ENCODE measurements at regions not wholly inside any gene's neighbourhood (a gene's known extent, or its start where the extent isn't known, plus 50 kb on each side); places are given as distances from the start of the nearest gene placed in this dataset.
"Not testable (repeated sequence)": the region's sequence is repeated elsewhere in the genome, so short reads cannot be mapped to it uniquely, and the experiment has no call there.

DNA sequence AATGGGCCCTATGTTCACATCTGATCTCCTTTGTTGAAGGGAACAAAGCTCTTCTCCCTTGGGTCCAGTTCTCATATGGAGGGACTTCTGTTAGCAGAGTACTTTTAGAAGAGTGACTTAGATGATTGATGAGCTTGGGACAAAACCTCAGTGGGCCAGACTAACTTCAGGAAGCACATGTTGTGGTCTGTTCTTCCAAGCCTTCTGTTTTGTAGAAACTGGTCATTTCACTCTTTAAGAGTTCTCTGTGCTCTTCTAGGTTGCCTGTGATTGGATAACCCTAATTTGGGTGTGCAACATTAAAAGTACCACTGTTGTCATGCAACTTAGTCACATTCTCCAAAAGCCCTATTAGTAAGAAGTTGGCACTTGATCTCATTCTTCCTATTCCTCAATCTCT lies 183.5 kb upstream of the ACO1 start:
- Mint-ChIP-seq H3K27ac (ENCODE audit: unreplicated experiment) (no peak overlapping the region), H3K36me3 (ENCODE audit: insufficient read depth, unreplicated experiment) (no peaks in the 10 kb centered on the region), H3K4me3 (ENCODE audit: unreplicated experiment) (no peak overlapping the region), H3K9me3 (ENCODE audit: unreplicated experiment) (no peaks in the 10 kb centered on the region), H3K27me3 (ENCODE audit: insufficient read depth, unreplicated experiment) (no peaks in the 10 kb centered on the region), H3K4me1 (ENCODE audit: low read depth, unreplicated experiment) (no peaks in the 10 kb centered on the region)
- CTCF ChIA-PET: no interaction called here
- H3K27me3 ChIP-seq (replicated peaks; ENCODE audit: control insufficient read depth, insufficient read depth, low read length): no peaks in the 10 kb centered on the region
- TF ChIP-seq, protein P1, sequence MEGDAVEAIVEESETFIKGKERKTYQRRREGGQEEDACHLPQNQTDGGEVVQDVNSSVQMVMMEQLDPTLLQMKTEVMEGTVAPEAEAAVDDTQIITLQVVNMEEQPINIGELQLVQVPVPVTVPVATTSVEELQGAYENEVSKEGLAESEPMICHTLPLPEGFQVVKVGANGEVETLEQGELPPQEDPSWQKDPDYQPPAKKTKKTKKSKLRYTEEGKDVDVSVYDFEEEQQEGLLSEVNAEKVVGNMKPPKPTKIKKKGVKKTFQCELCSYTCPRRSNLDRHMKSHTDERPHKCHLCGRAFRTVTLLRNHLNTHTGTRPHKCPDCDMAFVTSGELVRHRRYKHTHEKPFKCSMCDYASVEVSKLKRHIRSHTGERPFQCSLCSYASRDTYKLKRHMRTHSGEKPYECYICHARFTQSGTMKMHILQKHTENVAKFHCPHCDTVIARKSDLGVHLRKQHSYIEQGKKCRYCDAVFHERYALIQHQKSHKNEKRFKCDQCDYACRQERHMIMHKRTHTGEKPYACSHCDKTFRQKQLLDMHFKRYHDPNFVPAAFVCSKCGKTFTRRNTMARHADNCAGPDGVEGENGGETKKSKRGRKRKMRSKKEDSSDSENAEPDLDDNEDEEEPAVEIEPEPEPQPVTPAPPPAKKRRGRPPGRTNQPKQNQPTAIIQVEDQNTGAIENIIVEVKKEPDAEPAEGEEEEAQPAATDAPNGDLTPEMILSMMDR (IDR thresholded peaks at IDR 0.05; ENCODE audit: insufficient read depth in 1 of 2, low read depth in 1 of 2, low read length in 1 of 2, severe bottlenecking in 1 of 2, unreplicated experiment in 1 of 2): no peak
- BruUV-seq (replicated peaks): no TSS peak
- intact Hi-C loops (cut with micrococcal nuclease; ENCODE audit: unreplicated experiment): no loop called here
- POLR2A ChIA-PET: no interaction called here
- H3K4me3 ChIP-seq (ENCODE audit: low read depth, low read length): no peak overlapping the region
- no peak for DNase-seq
- no peaks in the 10 kb centered on the region for H3K9me3 ChIP-seq
- H3K36me3 ChIP-seq (ENCODE audit: control insufficient read depth, insufficient read depth, low read length): no peaks in the 10 kb centered on the region
- H3K4me1 ChIP-seq: no peaks in the 10 kb centered on the region

DNA sequence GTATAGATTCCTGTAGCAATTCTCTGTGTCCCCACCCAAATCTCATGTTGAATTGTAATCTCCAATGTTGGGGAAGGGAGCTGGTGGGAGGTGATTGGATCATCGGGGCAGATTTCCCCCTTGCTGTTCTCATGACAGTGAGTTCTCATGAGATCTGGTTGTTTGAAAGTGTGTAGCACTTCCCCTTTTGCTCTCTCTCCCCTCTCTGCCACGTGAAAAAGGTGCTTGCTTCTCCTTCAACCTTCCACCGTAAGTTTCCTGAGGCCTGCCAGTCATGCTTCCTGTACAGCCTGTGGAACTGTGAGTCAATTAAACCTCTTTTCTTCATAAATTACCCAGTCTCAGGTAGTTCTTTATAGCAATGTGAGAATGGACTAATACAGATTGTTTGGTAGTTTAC lies 175.3 kb upstream of the ACO1 start:
- H3K4me1 Mint-ChIP-seq (ENCODE audit: low read depth, unreplicated experiment); H3K27ac Mint-ChIP-seq (ENCODE audit: unreplicated experiment); H3K4me3 Mint-ChIP-seq (ENCODE audit: unreplicated experiment); H3K36me3 ChIP-seq (ENCODE audit: control insufficient read depth, insufficient read depth, low read length); DNase-seq; H3K4me3 ChIP-seq (ENCODE audit: low read depth, low read length); H3K4me1 ChIP-seq; H3K9me3 Mint-ChIP-seq (ENCODE audit: unreplicated experiment); BruUV-seq (replicated peaks); CTCF ChIA-PET; POLR2A ChIA-PET; H3K27me3 ChIP-seq (replicated peaks; ENCODE audit: control insufficient read depth, insufficient read depth, low read length); H3K9me3 ChIP-seq; H3K36me3 Mint-ChIP-seq (ENCODE audit: insufficient read depth, unreplicated experiment); H3K27me3 Mint-ChIP-seq (ENCODE audit: insufficient read depth, unreplicated experiment); intact Hi-C loops (cut with micrococcal nuclease; ENCODE audit: unreplicated experiment): not testable (repeated sequence)

DNA sequence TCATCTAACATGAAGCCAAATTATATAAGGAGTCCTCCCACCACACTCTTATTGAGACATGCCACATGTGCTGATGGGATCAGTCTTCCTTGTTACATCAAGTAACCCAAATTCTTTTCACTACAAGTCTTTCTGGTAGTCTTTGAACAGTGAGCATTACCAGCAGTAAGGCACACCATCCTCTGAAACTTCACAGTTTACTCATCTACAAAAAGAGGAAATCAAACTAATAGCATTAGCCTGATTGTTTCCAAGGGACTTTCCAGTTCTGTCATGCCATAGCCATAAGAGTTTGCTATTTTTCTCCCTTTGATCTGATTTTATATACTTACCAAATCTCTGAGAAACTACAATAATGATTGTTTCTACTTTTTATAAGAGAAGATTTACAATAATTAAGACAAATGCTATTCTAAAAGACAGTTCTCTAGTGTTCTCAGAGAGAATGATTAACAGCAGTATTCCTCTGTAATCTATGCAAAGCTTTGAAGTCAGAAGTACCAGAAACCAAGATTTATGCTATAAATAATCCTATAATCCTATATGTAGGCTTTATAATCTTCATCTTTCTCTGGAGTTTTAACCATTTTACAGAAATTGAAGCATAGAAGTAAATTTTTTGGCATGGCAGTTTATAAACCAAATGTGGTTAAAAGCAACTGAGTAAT lies 166.2 kb upstream of the ACO1 start:
- peaks cover 7% of the 10 kb centered on the region for H3K27me3 Mint-ChIP-seq (ENCODE audit: insufficient read depth, unreplicated experiment)
- DNase-seq: no peak
- peak overlapping the region; percentile 25 for H3K4me3 Mint-ChIP-seq (ENCODE audit: unreplicated experiment)
- TF ChIP-seq, protein P1 (IDR thresholded peaks at IDR 0.05; ENCODE audit: insufficient read depth in 1 of 2, low read depth in 1 of 2, low read length in 1 of 2, severe bottlenecking in 1 of 2, unreplicated experiment in 1 of 2): no peak
- no peaks in the 10 kb centered on the region for H3K9me3 Mint-ChIP-seq (ENCODE audit: unreplicated experiment)
- ChIA-PET CTCF (no interaction called here), POLR2A (no interaction called here)
- Histone ChIP-seq H3K4me1 (no peaks in the 10 kb centered on the region), H3K9me3 (no peaks in the 10 kb centered on the region), H3K4me3 (ENCODE audit: low read depth, low read length) (no peak overlapping the region), H3K36me3 (ENCODE audit: control insufficient read depth, insufficient read depth, low read length) (no peaks in the 10 kb centered on the region), H3K27me3 (replicated peaks; ENCODE audit: control insufficient read depth, insufficient read depth, low read length) (no peaks in the 10 kb centered on the region)
- H3K36me3 Mint-ChIP-seq (ENCODE audit: insufficient read depth, unreplicated experiment): no peaks in the 10 kb centered on the region
- no TSS peak for BruUV-seq (replicated peaks)
- H3K27ac Mint-ChIP-seq (ENCODE audit: unreplicated experiment): no peak overlapping the region
- intact Hi-C loops (cut with micrococcal nuclease; ENCODE audit: unreplicated experiment): no loop called here
- H3K4me1 Mint-ChIP-seq (ENCODE audit: low read depth, unreplicated experiment): no peaks in the 10 kb centered on the region

- DNase-seq: no peak
Observed at GRCh38 chr9:32220750-32221149, 163.7 kb upstream of the ACO1 start.

More at GRCh38 chr9:32220750-32221149, 163.7 kb upstream of the ACO1 start:
- Histone ChIP-seq H3K4me1 (no peaks in the 10 kb centered on the region), H3K9me3 (no peaks in the 10 kb centered on the region), H3K36me3 (ENCODE audit: control insufficient read depth, insufficient read depth, low read length) (no peaks in the 10 kb centered on the region), H3K27me3 (replicated peaks; ENCODE audit: control insufficient read depth, insufficient read depth, low read length) (no peaks in the 10 kb centered on the region), H3K4me3 (ENCODE audit: low read depth, low read length) (no peak overlapping the region)
- ChIA-PET CTCF (no interaction called here), POLR2A (no interaction called here)
- no peak overlapping the region for H3K27ac Mint-ChIP-seq (ENCODE audit: unreplicated experiment)
- BruUV-seq (replicated peaks): no TSS peak
- no peaks in the 10 kb centered on the region for H3K9me3 Mint-ChIP-seq (ENCODE audit: unreplicated experiment)
- intact Hi-C loops (cut with micrococcal nuclease; ENCODE audit: unreplicated experiment): no loop called here
- no peak overlapping the region for H3K4me3 Mint-ChIP-seq (ENCODE audit: unreplicated experiment)
- TF ChIP-seq, protein P1 (IDR thresholded peaks at IDR 0.05; ENCODE audit: insufficient read depth in 1 of 2, low read depth in 1 of 2, low read length in 1 of 2, severe bottlenecking in 1 of 2, unreplicated experiment in 1 of 2): no peak
- peaks cover 7% of the 10 kb centered on the region for H3K27me3 Mint-ChIP-seq (ENCODE audit: insufficient read depth, unreplicated experiment)
- H3K4me1 Mint-ChIP-seq (ENCODE audit: low read depth, unreplicated experiment): no peaks in the 10 kb centered on the region
- no peaks in the 10 kb centered on the region for H3K36me3 Mint-ChIP-seq (ENCODE audit: insufficient read depth, unreplicated experiment)
